ENCODE measurements at regions not wholly inside any gene's neighbourhood (a gene's known extent, or its start where the extent isn't known, plus 50 kb on each side); places are given as distances from the start of the nearest gene placed in this dataset.
"Not testable (repeated sequence)": the region's sequence is repeated elsewhere in the genome, so short reads cannot be mapped to it uniquely, and the experiment has no call there.

DNA sequence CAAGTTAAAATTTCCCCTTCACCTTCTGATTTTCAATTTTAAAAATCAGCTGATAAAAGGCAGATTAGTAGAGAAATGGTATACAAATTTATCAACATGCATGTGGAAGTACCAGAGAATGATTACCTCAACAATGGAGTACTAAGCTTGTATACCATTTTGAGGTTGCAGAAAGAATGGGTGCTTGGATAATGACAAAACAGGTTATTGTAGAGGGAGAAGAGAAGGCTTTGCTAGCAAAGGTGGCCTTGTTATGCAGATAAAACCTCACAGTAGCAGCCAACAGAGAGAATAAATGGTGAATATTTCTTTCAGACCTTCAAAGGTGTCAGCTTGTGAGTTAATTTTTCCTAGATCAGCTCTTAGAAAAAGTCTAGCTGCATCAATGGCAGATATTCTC lies 1174.9 kb upstream of the ADGRL4 start:
- no peak for DNase-seq (ENCODE audit: low read depth)

DNA sequence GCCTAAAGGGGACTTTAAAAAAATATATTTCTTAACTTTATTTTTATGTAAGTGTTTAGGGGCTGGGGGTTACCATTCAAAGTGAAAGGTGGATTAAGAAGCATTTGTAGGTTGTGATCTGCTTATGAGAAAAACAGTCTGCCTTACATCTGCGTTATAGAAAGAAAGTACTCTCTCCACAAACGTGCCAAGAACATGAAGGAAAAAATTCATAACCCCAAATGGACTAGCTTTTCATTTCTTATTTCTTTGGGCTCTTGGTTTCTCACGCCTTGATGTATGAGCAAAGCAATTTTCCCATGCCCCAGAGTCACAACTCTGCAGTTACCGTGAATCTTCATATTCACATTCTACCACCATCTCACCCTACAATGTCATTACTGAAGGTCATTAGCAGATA lies 1165.1 kb upstream of the ADGRL4 start:
- DNase-seq (ENCODE audit: low read depth), result no peak

DNA sequence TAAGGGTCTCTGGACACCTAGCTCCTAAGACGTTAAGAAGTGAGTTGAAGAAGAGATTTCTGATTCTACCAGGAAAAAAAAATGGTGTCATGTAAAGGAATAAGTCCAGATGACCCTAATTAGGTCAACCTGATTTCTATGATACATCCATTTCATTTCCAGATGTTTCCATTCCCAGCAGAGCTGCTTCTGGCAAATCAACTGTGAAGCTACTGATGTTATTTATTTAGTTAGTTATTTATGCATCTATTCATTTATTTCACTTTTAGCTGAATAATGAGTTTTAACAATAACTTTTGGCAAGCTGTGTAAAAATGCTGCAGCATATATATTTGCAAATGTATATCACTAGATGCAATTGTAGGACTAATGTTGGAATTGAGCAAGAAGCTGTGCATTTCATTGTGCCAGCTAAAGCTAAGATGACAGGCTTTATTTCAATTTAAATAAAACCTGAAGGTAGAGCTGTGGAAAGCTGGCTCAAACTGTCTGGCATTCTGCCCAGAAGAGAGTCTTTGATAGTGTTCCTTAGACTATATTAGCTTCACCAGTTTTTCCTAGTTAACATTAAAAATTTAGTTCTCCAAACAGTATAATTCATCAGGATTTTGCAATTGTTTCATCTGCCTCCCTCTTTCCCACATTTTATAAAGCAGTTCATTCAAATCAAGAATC lies 1164.4 kb upstream of the ADGRL4 start:
- no peak for DNase-seq (ENCODE audit: low read depth)

DNA sequence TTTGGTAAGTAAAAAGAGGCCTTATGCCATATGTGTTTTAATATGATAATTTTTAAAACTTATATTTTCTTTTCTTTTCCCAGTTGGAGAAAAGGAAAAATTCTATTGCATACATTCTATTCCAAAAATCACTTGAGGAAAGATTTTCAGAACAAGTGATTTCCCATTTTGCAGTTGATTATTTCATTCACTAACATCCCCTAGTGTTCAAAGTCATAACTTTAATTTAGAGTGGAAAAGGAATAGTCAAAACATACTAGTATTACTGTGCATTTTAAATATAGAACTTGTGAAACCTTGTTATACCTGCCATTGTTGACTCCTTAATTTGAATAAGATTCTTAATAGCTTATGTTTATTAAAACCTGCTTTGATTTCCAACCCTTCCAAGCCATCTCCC lies 1157.6 kb upstream of the ADGRL4 start:
- no peak for DNase-seq (ENCODE audit: low read depth)

DNA sequence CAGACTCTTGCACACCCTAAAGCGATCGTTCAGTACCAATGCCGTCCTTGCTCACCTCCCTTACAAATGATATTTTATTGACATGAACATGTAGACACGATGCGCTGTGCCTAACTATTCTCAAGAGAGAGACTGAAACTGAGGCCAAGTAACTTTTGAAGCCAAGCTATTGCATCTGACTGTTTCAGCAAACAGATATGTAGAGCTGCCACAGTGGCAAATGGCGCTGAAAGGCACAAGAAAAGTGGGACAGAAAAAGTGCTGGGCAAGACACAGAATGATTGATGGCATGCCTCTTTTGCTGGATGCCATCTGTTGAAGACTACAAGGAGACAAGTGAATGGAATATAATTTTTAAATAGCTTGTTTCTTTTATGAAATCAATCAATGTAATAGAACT lies 1157.2 kb upstream of the ADGRL4 start:
- no peak for DNase-seq (ENCODE audit: low read depth)

DNA sequence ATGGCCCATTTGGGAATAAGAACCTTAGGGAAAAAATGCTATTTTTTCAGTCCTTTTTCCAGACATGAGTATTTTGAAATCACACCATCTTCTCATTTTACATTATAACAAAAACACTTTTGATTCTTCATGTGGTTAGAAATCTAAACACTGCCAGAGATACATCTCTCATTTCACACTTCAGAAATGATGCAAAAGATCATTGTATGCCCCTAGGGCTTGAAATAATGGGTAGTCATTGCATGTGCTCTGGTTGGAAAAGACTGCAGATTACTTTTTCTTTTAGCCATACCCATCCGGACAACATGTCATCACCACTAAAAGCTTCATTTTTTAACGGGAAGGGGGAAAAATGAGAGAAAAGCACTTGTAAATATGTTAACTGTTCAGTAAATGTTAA lies 1152.2 kb upstream of the ADGRL4 start:
- DNase-seq (ENCODE audit: low read depth), result no peak

DNA sequence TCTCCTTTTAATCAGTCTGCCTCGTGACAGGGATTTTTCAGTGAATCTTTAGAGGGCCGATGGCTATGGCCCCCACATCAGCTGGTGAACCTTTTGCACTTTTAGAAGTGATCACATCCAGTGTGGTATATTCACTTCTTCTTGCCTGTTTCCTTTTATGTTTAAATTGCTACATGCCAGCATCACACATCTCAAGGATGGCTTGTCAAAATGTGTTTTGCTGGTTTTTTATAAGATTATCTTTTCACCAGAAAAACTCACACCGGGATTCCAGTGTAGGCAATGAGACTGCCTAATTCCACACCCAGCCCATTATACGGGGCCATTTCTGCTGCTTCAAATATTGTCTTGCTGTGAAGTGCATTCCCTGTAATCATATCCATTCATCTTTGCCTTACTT lies 1151.7 kb upstream of the ADGRL4 start:
- no peak for DNase-seq (ENCODE audit: low read depth)

DNA sequence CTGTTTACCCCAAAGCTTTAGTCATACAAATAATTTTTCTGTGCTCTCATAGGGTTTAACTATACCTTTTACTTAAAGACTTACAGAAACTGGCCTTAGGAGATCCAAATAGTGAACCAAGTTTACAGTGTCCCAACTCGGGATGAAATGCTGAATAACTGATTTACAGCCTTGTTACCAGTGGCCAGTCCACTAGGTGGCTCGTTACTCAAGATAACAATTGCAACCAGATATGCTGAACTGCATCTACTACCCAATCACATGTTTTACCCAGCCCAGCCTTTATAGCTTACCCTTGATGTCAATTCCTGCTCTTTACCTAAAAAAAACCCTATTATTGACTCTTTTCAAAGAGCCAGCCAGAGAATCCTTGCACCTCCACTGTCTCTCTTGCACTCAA lies 1148.8 kb upstream of the ADGRL4 start:
- no peak for DNase-seq (ENCODE audit: low read depth)

DNA sequence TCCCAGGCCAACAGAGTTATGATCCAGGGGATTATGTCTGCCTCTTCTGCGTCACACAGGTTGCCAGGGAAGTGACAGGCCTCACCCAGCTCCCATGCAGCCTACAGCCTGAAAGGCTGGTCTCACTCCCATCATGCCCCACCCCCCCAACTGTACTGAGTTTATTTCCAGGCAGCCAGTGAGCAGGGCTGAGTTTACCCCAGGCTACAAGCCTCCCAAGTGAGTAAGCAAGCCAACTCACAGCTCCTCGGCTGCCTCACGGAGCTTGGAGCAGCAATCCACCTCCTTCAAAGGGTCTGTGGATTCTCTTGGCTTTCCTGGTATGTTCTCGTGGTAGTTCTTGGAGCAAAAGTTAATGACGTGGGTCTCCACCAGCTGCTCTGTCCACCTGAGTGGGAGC lies 1147.6 kb upstream of the ADGRL4 start:
- no peak for DNase-seq (ENCODE audit: low read depth)

DNA sequence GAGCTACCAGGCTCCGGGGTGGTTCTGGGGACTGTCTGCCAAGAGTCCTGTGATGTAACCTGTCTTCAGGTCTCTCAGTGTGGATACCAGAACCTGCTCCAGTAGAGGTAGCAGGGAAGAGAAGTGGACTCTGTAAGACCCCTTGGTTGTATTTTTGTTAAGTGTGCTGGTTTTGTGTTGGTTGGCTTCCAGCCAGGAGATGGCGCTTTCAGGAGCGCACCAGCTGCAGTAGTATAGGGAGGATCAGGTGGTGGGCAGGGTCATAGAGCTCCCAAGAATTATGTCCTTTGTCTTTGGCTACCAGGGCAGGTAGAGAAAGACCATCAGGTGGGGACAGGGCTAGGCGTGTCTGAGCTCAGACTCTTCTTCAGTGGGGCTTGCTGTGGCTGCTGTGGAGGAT lies 1147.2 kb upstream of the ADGRL4 start:
- DNase-seq (ENCODE audit: low read depth), result no peak

DNA sequence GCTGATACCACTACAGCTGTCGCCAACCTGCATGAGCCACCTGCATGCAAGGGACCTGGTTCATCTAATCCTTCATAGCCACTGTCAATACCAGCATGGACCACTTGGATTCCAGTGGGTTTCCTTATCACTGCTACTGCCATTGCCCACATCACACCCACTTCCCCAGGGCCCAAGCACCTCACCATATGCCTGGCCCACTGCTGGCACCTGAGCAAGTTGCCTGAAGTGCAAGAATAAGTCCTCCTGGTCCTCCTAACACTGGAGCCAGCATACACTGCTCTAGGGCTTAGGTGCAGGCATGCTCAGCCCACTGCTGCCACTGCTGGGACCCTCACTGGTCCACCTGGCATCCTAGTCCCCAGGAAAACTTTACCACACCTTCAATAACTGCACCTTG lies 1136.8 kb upstream of the ADGRL4 start:
- no peak for DNase-seq (ENCODE audit: low read depth)

DNA sequence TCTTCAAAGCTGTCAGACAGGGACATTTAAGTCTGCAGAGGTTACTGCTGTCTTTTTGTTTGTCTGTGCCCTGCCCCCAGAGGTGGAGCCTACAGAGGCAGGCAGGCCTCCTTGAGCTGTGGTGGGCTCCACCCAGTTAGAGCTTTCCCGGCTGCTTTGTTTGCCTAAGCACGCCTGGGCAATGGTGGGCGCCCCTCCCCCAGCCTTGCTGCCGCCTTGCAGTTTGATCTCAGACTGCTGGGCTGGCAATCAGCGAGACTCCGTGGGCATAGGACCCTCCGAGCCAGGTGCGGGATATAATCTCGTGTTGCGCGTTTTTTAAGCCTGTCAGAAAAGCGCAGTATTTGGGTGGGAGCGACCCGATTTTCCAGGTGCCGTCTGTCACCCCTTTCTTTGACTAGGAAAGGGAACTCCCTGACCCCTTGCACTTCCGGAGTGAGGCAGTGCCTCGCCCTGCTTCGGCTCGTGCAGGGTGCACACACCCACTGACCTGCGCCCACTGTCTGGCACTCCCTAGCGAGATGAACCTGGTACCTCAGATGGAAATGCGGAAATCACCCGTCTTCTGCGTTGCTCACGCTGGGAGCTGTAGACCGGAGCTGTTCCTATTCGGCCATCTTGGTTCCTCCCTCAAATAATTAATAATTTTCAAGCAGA lies 1131.5 kb upstream of the ADGRL4 start:
- DNase-seq (ENCODE audit: low read depth), result not testable (repeated sequence)

DNA sequence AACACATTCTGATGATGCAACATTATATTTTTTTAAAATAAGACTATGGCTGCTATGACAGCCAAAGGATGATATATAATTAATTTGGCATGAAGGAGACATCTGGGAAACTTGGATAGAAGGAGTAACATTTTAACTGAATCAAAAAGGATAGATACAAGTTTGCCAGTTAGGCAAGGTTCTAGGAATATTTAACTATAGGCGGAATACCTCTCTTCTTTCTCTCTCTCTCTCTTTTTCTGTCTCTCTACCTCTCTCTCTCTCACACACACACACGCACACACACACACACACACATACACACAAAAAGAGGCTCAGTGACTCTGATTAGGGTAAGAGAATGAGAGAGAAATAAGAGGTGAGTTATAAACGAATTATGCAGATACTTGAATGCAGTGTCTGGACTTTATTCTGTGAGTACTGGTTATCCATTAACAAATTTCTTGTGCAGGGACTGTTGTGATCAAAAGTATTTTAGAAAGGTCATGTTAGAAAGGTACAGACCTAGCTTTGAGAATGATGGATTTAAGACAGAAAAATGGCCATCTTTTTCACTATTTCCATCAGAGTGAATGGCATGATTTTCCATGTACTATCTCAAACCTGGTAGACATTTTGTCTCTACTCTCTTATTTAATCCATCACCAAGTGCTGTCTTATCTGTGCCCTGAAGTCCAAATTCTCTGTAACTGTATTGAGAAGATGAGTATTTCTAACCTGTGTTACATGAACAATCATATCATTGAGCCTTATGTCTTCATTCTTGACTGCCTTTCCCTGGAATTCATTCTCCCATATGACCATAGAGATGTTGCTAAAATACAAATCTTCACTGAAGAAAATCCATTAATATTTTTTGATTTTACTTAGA lies 1106.9 kb upstream of the ADGRL4 start:
- no peak for DNase-seq (ENCODE audit: low read depth)

DNA sequence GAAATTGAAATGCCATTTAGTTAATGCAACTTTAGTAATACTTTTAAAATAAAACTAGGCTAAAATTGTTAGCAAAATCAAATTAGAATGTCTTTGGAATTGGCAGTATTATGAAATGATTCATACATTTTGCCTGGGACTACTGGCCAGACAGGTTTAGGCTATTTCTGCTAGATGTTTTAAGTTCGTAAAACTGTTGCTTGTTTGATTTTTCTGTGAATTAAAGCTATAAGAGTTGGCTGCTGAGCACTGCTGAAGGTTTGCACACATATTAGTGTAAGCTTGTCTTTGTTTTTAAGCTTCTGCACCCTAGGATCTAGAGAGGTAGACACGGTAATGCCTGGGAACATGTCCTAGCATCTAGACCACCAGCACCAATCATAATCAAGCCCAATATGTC lies 1094.6 kb upstream of the ADGRL4 start:
- no peak for DNase-seq (ENCODE audit: low read depth)

DNA sequence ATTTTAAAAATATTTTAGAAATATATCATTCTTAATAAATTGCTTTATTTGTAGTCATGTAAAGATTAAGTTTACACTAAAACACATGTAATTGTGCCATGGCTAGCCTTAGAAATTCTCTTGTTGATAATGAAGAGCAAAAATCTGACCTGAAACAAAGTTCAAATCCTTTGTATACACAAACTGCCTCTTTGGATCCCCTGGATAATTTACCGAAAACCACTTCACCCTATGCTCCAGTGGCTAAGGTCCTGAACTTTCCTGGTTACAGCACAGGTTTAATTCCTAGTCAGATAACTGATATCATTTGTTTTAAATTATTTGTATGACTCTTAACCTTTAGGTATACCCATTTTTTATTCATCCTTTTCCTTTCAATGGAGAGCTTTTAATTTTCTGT lies 1093.2 kb upstream of the ADGRL4 start:
- DNase-seq (ENCODE audit: low read depth), result no peak

DNA sequence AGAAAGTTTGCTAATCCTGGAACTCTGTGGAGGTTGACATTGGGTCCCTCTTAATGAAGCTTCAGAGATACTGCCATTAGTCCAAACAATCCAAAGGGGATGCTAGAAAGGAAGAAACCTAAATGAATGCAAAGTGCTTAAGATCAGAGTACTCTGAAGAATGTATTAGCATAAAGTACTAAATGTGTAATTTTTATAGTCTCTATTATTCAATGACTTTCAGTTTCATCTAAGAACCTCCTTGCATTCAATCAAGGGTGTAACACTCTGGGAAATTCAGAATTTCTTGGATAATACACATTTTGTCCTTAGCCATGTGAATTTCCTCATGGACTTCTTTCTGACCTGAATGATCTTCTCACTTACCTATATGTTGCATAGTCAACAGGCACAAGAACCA lies 1078.5 kb upstream of the ADGRL4 start:
- no peak for DNase-seq (ENCODE audit: low read depth)

DNA sequence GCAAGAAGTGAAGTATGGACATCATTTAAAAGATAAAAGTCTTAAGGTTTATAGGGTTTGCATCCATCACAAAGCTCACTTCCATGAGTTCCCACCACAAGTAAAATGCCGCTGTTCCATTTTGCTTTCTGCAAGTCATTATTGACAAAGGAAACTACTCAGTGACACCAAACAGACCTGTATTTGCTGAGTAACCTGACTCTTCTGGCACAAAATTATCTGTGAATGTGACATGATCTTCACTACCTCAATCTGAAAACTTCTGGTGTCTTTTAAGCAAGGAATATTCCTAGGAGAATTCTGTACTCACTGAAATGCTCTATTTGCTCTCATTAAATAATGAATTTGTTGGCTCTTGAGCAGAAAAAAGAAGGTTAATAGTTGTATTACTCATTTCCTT lies 1077.4 kb upstream of the ADGRL4 start:
- DNase-seq (ENCODE audit: low read depth), result no peak

DNA sequence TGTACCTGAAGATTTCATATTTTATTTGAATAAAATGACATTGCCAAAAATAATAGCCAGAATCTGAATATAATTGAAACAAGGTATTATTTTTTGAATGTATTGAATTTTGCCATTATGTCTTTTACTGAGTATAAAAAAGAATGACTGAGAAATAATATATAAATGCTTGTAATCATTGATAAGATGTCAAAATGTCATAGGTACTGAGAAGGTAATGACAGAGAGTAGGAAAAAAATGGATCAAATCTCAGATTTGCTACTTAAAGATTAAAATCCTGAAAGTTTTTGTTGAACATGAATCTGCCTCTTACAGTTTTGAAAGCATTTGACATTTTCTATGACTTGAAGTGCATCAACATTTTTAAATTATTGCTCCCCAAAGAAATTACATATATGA lies 1069.9 kb upstream of the ADGRL4 start:
- no peak for DNase-seq (ENCODE audit: low read depth)

DNA sequence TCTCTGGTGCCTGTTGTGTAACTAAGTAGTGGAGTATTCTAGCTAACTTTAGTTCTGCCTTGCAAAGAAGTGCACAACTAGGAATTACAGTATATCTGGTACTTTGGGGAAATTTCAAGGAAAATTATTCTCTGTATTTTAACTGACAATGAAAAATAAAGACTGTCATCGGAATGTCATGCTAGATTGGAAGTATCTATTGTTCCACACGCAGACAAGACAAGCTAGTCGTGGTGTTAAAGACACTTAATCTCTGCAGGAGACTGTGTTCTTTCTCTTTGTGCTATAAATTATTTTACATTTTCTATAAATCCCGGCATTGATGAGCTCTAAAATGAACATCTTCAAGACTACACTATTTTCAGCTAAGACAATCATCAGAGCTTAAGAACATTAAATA lies 1068.8 kb upstream of the ADGRL4 start:
- DNase-seq (ENCODE audit: low read depth), result no peak

DNA sequence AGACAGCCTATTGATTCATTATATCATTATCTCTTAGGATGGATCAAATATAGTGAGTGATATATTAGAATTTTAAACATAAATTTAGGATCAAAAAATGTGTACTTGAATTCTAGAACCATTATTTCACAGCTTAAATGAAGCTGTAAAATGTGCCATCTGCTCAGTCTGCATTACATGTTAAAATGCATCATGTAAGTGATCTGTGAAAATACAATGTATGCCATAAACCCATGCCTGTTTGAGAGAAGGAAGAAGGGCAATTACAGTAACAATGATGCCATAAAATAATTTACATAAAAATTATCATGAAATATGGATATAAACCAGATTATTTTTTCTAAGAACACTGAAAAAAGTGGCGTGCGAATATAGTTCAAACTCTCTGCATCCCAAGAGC lies 1066.0 kb upstream of the ADGRL4 start:
- no peak for DNase-seq (ENCODE audit: low read depth)

DNA sequence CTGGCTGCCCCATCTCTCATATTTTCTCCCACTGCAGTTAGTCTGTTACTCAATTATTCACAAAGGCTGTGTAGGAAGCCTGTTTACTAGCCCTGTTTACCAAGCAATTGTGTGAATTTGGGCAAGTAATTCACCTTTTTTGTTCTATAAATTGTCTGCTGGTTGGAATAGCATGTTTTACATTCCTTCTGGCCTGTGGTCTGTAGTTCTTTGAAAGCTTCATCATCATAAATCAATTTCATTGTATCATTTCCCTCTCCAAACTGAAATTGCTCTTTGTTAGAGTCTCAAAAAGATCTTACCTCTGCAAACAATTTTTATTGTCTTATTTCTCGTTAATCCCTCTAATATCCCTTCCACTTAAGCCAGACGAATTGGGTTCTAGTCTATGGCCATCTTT lies 1059.5 kb upstream of the ADGRL4 start:
- DNase-seq (ENCODE audit: low read depth), result no peak

DNA sequence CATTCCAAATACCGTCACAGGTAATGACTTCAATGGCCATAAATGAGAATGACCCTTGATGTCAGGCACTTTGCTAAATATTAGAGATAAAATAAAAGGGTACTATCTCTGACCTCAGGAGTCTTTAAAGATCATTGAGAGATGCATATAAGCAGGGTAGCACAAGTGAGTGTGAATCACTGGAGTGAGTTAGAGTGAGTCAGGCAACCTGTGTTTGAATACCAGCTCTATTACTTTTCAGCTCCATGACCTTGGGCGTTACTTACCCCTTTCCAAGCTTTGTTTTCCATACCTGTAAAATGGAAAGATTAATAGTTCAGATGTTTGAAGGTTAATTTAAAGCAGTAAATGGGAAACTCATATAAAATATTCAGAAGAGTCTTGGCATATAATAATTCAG lies 1058.0 kb upstream of the ADGRL4 start:
- DNase-seq (ENCODE audit: low read depth), result no peak

DNA sequence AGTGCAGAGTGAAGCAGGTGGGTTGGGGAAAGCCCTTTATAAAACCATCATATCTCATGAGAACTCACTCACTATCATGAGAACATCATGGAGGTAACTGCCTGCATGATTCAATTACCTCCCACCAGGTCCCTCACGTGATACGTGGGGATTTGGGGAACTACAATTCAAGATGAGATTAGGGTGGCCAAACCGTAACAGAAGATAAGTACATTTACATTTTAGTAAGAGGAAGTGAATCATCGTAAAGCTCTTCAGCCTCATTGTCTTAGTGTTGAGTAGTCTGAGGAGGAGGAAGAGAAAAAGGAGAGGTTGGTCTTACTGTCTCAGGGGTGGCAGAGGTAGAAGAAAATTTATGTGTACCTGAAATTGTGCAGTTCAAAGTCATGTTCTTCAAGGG lies 1053.4 kb upstream of the ADGRL4 start:
- no peak for DNase-seq (ENCODE audit: low read depth)

Measured in activated T-cell treated with anti-CD3 and anti-CD28 coated beads for 48 hours (primary cell).